ENCODE measurements at regions not wholly inside any gene's neighbourhood (a gene's known extent, or its start where the extent isn't known, plus 50 kb on each side); places are given as distances from the start of the nearest gene placed in this dataset.

DNA sequence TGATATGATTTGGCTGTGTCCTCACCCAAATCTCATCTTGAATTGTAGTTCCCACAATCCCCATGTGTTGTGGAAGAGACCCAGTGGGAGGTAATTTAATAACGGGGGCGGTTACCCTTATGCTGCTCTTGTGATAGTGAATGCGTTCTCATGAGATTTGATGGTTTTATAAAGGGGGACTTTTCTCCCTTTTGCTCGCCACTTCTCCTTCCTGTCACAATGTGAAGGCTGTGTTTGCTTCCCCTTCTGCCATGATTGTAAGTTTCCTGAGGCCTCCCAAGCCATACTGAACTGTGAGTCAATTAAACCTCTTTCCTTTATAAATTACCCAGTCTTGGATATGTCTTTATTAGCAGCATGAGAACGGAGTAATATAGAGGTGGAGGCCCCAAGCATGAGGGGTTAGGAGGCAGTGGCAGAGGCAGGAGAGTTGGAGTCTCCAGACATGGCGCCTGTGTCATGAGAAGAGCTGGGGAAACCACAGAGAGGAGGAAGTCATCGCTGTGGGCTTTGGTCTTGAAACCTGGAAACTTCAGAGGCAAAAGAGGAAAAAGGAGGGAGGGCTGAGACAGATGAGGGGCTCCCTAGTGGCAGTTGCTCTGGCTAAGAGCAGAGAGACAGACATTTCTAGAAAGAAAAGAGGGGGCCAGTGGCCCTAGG lies 107.8 kb upstream of the VEPH1 start:
- TF ChIP-seq, protein P1, sequence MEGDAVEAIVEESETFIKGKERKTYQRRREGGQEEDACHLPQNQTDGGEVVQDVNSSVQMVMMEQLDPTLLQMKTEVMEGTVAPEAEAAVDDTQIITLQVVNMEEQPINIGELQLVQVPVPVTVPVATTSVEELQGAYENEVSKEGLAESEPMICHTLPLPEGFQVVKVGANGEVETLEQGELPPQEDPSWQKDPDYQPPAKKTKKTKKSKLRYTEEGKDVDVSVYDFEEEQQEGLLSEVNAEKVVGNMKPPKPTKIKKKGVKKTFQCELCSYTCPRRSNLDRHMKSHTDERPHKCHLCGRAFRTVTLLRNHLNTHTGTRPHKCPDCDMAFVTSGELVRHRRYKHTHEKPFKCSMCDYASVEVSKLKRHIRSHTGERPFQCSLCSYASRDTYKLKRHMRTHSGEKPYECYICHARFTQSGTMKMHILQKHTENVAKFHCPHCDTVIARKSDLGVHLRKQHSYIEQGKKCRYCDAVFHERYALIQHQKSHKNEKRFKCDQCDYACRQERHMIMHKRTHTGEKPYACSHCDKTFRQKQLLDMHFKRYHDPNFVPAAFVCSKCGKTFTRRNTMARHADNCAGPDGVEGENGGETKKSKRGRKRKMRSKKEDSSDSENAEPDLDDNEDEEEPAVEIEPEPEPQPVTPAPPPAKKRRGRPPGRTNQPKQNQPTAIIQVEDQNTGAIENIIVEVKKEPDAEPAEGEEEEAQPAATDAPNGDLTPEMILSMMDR (IDR thresholded peaks at IDR 0.05; ENCODE audit: extremely low read depth, missing control alignments) = no peak
- no peak for DNase-seq (ENCODE audit: low spot score)

- no peak for DNase-seq (ENCODE audit: low spot score)
- TF ChIP-seq, protein P1 (IDR thresholded peaks at IDR 0.05; ENCODE audit: extremely low read depth, missing control alignments) = no peak
These were observed 104.7 kb upstream of the VEPH1 start for GRCh38 chr3:157607826-157608405.

GRCh38 chr3:157606852-157607197 lies 103.6 kb upstream of the VEPH1 start:
- no peak for DNase-seq (ENCODE audit: low spot score)
- TF ChIP-seq, protein P1 (IDR thresholded peaks at IDR 0.05; ENCODE audit: extremely low read depth, missing control alignments) = no peak

GRCh38 chr3:157606011-157606851 lies 103.0 kb upstream of the VEPH1 start:
- TF ChIP-seq, protein P1 (IDR thresholded peaks at IDR 0.05; ENCODE audit: extremely low read depth, missing control alignments) = peak; percentile 73
- DNase-seq (ENCODE audit: low spot score) = peak; percentile 54

GRCh38 chr3:157605356-157605755 lies 102.1 kb upstream of the VEPH1 start:
- no peak for DNase-seq (ENCODE audit: low spot score)
- TF ChIP-seq, protein P1 (IDR thresholded peaks at IDR 0.05; ENCODE audit: extremely low read depth, missing control alignments) = no peak

- DNase-seq (ENCODE audit: low spot score) = no peak
- TF ChIP-seq, protein P1 (IDR thresholded peaks at IDR 0.05; ENCODE audit: extremely low read depth, missing control alignments) = no peak
These were observed 99.2 kb upstream of the VEPH1 start for GRCh38 chr3:157602424-157602823.

DNA sequence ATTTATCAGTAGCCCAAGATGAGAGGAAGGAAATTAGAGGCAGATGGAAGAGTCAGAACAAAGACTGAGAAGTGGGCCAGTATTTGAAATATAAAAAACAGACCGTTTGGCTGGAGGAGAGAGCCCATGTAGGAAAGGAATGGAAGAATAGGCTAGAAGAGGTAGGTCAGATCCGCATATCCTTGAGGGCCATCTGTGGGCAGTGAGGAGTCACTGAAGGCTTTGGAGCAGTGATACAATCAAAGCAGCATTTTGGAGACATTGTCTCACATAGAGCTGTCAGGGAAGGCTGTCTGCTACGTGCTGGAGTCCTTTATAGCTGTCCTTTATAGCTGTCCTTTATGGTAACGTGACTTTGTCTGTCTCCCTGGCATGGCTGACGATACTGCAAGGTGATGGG lies 92.0 kb upstream of the VEPH1 start:
- no peak for DNase-seq (ENCODE audit: low spot score)
- TF ChIP-seq, protein P1 (IDR thresholded peaks at IDR 0.05; ENCODE audit: extremely low read depth, missing control alignments) = no peak
